DND-41 (cell line): ENCODE measurements at regions not wholly inside any gene's neighbourhood (a gene's known extent, or its start where the extent isn't known, plus 50 kb on each side); places are given as distances from the start of the nearest gene placed in this dataset.

Source experiments
- ATAC-seq: fragments of 200-7000 bp; cut with Tn5 transposase; 3 replicates; pipeline ENCODE4 v1.9.1; 2021; ENCODE audit warnings: low read depth; ENCODE audit not compliant: insufficient read depth
- DNase-seq: peaks from one replicate; pipeline ENCODE4 v3.0.0-alpha.2; 2020
- H2AFZ ChIP-seq: 2 replicates; pipeline ENCODE4 v1.6.0; 2012; ENCODE audit warnings: low read depth, low read length
- H3K27ac ChIP-seq: 2 replicates; pipeline ENCODE4 v1.5.1; 2012; ENCODE audit warnings: low read length, inconsistent platforms
- H3K27me3 ChIP-seq: fragments of 200-600 bp; sonication (generic); 2 replicates; pipeline ENCODE4 v1.6.0; 2012; ENCODE audit warnings: low read length, mild to moderate bottlenecking, inconsistent platforms; ENCODE audit not compliant: insufficient read depth, poor library complexity
- H3K36me3 ChIP-seq: 2 replicates; pipeline ENCODE4 v1.5.1; 2012; ENCODE audit warnings: low read length, inconsistent platforms; ENCODE audit not compliant: insufficient read depth
- H3K4me1 ChIP-seq: 2 replicates; pipeline ENCODE4 v1.5.1; 2012; ENCODE audit warnings: mild to moderate bottlenecking, low read length; ENCODE audit not compliant: insufficient read depth
- H3K4me2 ChIP-seq: 2 replicates; pipeline ENCODE4 v1.6.0; 2012; ENCODE audit warnings: mild to moderate bottlenecking, moderate library complexity, low read length, inconsistent platforms; ENCODE audit not compliant: insufficient read depth
- H3K4me3 ChIP-seq, 2 experiments: fragments of 200-600 bp in 1 of 2; shearing (Covaris generic) in 1 of 2; 2 replicates each; pipeline ENCODE4 v1.5.1; 2012 to 2016; ENCODE audit warnings: inconsistent platforms in 2 of 2, low read length in 2 of 2, mild to moderate bottlenecking in 2 of 2, low read depth in 1 of 2, moderate library complexity in 1 of 2
- H3K79me2 ChIP-seq: 2 replicates; pipeline ENCODE4 v1.6.0; 2012; ENCODE audit warnings: low read length, inconsistent platforms; ENCODE audit not compliant: insufficient read depth
- H3K9ac ChIP-seq: 2 replicates; pipeline ENCODE4 v1.6.0; 2012; ENCODE audit warnings: low read depth, mild to moderate bottlenecking, inconsistent platforms, low read length, moderate library complexity
- H3K9me3 ChIP-seq: 2 replicates; pipeline ENCODE4 v1.5.1; 2012; ENCODE audit warnings: low read length, moderate library complexity, mild to moderate bottlenecking, inconsistent platforms; ENCODE audit not compliant: insufficient read depth, severe bottlenecking
- H4K20me1 ChIP-seq: 2 replicates; pipeline ENCODE4 v1.6.0; 2012; ENCODE audit warnings: low read length; ENCODE audit not compliant: insufficient read depth
- EZH2 ChIP-seq: IDR thresholded peaks from 3 replicates; pipeline ENCODE4 v1.6.1; 2012; ENCODE audit warnings: borderline replicate concordance, low read depth, mild to moderate bottlenecking, moderate library complexity, low read length, inconsistent platforms; ENCODE audit not compliant: severe bottlenecking
- TF ChIP-seq, protein P1 (sequence below): IDR thresholded peaks from 2 replicates; pipeline ENCODE4 v1.5.1; 2012; ENCODE audit warnings: borderline replicate concordance, low read length, moderate library complexity, mild to moderate bottlenecking; ENCODE audit not compliant: poor library complexity, severe bottlenecking; ENCODE audit errors: extremely low read depth

DNA sequence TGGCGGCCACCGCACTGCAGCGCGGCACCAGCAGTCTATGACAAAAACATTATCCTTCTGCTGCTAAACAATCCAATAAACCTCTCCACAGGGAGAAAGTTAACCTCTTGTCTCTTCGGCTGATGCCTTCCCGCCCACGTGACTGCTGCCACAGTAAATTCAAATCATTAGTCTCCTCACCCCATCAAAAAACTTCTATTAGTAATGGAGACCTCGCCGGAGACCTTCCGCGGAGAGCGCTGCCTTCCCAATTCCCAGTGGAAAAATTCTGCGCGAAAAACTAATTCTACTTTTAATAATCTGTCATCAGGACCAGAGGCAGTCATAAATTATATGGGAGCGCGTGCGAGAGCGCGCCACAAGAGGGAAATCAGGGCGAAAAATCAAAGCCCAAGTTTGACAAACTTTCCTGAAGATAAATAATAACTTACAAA, 90.0 kb upstream of the PAX2 start:
- peaks cover 34% of the 10 kb centered on the region for H3K27me3 ChIP-seq
- DNase-seq = no peak
- ATAC-seq = no peak
- H3K4me1 ChIP-seq = peaks cover 10% of the 10 kb centered on the region
- H3K4me3 ChIP-seq = no peak overlapping the region
- no peak overlapping the region for H3K9ac ChIP-seq
- H4K20me1 ChIP-seq = no peaks in the 10 kb centered on the region
- H3K36me3 ChIP-seq = no peaks in the 10 kb centered on the region
- H2AFZ ChIP-seq = no peak overlapping the region
- no peak for TF ChIP-seq EZH2
- TF ChIP-seq, protein P1, sequence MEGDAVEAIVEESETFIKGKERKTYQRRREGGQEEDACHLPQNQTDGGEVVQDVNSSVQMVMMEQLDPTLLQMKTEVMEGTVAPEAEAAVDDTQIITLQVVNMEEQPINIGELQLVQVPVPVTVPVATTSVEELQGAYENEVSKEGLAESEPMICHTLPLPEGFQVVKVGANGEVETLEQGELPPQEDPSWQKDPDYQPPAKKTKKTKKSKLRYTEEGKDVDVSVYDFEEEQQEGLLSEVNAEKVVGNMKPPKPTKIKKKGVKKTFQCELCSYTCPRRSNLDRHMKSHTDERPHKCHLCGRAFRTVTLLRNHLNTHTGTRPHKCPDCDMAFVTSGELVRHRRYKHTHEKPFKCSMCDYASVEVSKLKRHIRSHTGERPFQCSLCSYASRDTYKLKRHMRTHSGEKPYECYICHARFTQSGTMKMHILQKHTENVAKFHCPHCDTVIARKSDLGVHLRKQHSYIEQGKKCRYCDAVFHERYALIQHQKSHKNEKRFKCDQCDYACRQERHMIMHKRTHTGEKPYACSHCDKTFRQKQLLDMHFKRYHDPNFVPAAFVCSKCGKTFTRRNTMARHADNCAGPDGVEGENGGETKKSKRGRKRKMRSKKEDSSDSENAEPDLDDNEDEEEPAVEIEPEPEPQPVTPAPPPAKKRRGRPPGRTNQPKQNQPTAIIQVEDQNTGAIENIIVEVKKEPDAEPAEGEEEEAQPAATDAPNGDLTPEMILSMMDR = no peak
- H3K4me2 ChIP-seq = no peak overlapping the region
- no peaks in the 10 kb centered on the region for H3K9me3 ChIP-seq
- no peaks in the 10 kb centered on the region for H3K79me2 ChIP-seq
- no peak overlapping the region for H3K27ac ChIP-seq

DNA sequence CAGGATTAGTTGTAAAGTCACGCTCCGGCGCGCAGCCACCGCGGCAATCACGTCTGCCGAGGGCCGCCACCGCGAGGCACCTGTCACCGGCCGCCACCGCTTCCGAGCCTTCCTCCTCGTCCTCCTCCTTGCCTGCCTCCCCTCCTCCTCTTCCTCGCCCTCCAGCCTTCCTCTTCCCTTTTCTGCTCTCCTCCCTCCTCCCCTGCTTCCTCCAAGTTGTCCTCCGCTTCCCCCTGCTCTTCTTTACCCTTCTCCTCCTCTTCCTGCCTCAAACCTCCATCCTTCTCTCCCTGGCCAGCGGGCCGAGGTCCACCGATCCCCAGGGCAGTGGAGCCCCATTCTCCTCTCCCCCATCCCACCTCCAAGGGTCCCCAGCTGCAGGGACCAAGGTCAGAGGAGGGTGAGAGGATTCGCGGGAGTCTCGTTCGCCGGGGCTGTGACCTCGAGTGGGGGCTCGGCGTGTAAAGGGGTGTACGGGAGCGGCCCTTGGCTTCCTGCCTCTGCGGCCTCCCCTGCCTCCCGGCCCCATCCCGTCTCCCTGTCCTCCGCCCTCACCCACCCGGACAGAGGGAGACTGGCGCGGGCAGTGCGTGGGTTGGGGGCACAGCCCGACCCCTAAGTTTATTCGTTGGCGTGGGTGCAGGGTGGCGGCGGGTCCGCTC, 89.5 kb upstream of the PAX2 start:
- no peaks in the 10 kb centered on the region for H3K9me3 ChIP-seq
- H3K79me2 ChIP-seq = no peaks in the 10 kb centered on the region
- H3K36me3 ChIP-seq = no peaks in the 10 kb centered on the region
- H2AFZ ChIP-seq = no peak overlapping the region
- peaks cover 34% of the 10 kb centered on the region for H3K27me3 ChIP-seq
- H3K4me3 ChIP-seq = no peak overlapping the region
- DNase-seq (no peak), ATAC-seq (no peak)
- H4K20me1 ChIP-seq = no peaks in the 10 kb centered on the region
- H3K27ac ChIP-seq = no peak overlapping the region
- no peak overlapping the region for H3K9ac ChIP-seq
- no peak overlapping the region for H3K4me2 ChIP-seq
- peaks cover 10% of the 10 kb centered on the region for H3K4me1 ChIP-seq
- TF ChIP-seq, protein P1 = no peak
- no peak for TF ChIP-seq EZH2

DNA sequence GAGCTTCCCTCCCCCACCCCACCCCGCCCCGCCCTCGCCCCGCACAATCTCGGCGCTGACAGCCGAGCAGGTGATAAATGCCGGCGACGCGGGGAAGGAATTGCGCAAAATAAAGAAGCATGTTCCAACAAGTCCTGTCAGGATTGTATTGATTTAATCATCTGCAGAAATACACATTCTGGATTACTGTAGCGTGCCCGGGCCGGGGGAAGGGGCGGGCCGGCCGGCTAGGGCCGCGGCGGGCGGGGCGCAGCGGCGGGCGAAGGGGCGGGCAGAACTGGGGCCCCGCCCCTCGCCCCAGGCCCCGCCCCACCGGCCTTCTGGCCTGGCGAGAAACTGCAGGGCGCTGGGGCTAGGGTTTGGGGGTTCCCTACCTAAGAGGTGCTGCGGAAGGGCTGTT, 88.9 kb upstream of the PAX2 start:
- TF ChIP-seq, protein P1 = no peak
- TF ChIP-seq EZH2 = no peak
- Histone ChIP-seq H3K27me3 (peaks cover 34% of the 10 kb centered on the region), H4K20me1 (no peaks in the 10 kb centered on the region), H3K79me2 (no peaks in the 10 kb centered on the region), H3K27ac (no peak overlapping the region), H3K36me3 (no peaks in the 10 kb centered on the region), H3K9ac (no peak overlapping the region), H2AFZ (no peak overlapping the region), H3K9me3 (no peaks in the 10 kb centered on the region), H3K4me3 (no peak overlapping the region), H3K4me2 (no peak overlapping the region), H3K4me1 (peaks cover 10% of the 10 kb centered on the region)
- DNase-seq = no peak
- ATAC-seq = no peak

DNA sequence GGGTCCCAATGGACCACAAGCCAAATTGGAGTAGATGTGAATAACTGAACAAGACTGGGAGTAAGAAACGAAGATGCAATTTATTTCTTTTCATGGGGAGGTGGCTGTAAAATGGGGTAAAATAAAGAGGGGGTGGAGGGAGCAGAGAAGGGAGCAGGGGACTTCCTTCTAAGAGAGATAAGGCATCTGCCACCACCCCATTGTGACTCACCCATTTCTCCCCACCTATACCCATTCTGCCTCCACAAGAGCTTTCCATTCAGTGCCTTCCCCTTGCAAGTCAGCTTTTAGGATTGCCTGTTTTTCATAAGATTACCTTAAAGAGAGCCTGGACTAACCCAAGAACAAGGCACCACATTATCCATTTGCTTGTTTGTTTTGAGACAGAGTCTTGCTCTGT, 87.1 kb upstream of the PAX2 start:
- Histone ChIP-seq H3K79me2 (no peaks in the 10 kb centered on the region), H3K4me3 (no peak overlapping the region), H3K36me3 (no peaks in the 10 kb centered on the region), H4K20me1 (no peaks in the 10 kb centered on the region), H3K27ac (no peak overlapping the region), H3K4me1 (peaks cover 10% of the 10 kb centered on the region), H3K9me3 (no peaks in the 10 kb centered on the region), H3K4me2 (no peak overlapping the region), H3K9ac (no peak overlapping the region), H3K27me3 (peaks cover 24% of the 10 kb centered on the region), H2AFZ (no peak overlapping the region)
- DNase-seq (no peak), ATAC-seq (no peak)
- TF ChIP-seq EZH2 = no peak
- TF ChIP-seq, protein P1 = no peak
